ENCODE measurements at regions not wholly inside any gene's neighbourhood (a gene's known extent, or its start where the extent isn't known, plus 50 kb on each side); places are given as distances from the start of the nearest gene placed in this dataset.

DNA sequence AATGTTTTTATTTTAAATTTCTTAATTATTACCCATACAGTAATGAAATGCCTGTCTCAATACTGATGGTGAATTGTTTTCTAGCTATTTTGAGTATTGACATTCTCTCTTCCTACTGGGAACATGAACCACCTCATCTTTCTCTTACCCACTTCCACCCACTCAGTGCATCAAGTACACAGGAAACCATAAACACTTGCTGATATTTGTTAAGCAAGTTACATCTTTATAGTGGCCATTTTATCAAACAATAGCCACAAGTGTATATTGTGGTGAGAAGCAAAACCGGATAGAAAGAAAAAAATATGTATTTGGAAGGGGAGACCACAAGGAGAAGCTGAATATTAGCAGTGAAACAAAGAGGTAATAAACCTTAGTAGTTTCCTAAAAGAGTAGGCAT, 368.1 kb upstream of the HNRNPA3 start:
- H3K36me3 Mint-ChIP-seq (ENCODE audit: low read depth) = no peaks in the 10 kb centered on the region
- H3K4me1 Mint-ChIP-seq = peaks cover 17% of the 10 kb centered on the region
- H3K27ac Mint-ChIP-seq = no peak overlapping the region
- no peaks in the 10 kb centered on the region for H3K9me3 Mint-ChIP-seq
- TF ChIP-seq, protein P1, sequence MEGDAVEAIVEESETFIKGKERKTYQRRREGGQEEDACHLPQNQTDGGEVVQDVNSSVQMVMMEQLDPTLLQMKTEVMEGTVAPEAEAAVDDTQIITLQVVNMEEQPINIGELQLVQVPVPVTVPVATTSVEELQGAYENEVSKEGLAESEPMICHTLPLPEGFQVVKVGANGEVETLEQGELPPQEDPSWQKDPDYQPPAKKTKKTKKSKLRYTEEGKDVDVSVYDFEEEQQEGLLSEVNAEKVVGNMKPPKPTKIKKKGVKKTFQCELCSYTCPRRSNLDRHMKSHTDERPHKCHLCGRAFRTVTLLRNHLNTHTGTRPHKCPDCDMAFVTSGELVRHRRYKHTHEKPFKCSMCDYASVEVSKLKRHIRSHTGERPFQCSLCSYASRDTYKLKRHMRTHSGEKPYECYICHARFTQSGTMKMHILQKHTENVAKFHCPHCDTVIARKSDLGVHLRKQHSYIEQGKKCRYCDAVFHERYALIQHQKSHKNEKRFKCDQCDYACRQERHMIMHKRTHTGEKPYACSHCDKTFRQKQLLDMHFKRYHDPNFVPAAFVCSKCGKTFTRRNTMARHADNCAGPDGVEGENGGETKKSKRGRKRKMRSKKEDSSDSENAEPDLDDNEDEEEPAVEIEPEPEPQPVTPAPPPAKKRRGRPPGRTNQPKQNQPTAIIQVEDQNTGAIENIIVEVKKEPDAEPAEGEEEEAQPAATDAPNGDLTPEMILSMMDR (IDR thresholded peaks at IDR 0.05) = no peak
- H3K4me3 Mint-ChIP-seq = no peak overlapping the region
- no peaks in the 10 kb centered on the region for H3K27me3 Mint-ChIP-seq (ENCODE audit: low read depth, poor library complexity)
- no peak for DNase-seq

DNA sequence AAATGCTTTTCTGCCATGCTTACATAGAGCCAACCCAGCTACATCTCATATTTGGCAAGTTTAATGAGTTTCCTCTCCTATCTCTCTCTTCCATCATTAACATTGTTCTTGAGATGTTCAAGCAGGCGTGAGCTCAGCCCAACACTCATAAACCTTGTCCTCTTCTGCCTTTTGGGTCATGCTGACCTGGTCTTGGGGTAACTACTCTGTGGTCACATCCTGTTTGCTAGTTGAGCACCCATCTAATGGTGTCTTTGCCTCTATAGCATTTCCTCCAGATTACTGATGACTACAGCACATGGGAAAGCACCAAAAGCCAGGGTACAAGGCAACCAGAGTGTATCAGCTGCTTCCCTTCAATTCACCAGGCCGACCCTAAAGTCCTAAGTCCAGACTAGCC, 366.9 kb upstream of the HNRNPA3 start:
- H3K9me3 Mint-ChIP-seq = no peaks in the 10 kb centered on the region
- DNase-seq = no peak
- TF ChIP-seq, protein P1 (IDR thresholded peaks at IDR 0.05) = no peak
- H3K27me3 Mint-ChIP-seq (ENCODE audit: low read depth, poor library complexity) = no peaks in the 10 kb centered on the region
- peaks cover 21% of the 10 kb centered on the region for H3K4me1 Mint-ChIP-seq
- no peaks in the 10 kb centered on the region for H3K36me3 Mint-ChIP-seq (ENCODE audit: low read depth)
- no peak overlapping the region for H3K27ac Mint-ChIP-seq
- H3K4me3 Mint-ChIP-seq = no peak overlapping the region

DNA sequence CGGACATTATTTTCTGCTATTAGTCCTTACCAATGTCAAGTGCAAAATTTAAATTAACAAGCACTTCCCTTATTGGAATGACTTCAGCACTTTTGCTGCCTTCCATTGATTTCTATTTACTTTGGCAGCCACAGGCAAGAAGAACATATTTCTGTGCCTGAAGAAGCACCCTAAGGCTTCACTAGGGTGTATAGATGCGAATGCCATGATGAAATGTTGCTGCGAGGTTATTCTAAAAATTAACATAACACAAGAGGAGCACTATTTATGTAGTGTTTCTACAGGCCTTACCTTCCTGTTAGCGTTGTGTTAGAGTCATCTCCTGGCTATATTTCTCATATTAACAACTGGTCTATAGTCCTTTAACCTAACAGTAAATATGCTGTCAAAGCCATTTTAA, 365.0 kb upstream of the HNRNPA3 start:
- H3K36me3 Mint-ChIP-seq (ENCODE audit: low read depth) = no peaks in the 10 kb centered on the region
- no peak overlapping the region for H3K27ac Mint-ChIP-seq
- H3K27me3 Mint-ChIP-seq (ENCODE audit: low read depth, poor library complexity) = no peaks in the 10 kb centered on the region
- no peaks in the 10 kb centered on the region for H3K9me3 Mint-ChIP-seq
- DNase-seq = no peak
- TF ChIP-seq, protein P1 (IDR thresholded peaks at IDR 0.05) = no peak
- H3K4me1 Mint-ChIP-seq = peaks cover 37% of the 10 kb centered on the region
- H3K4me3 Mint-ChIP-seq = no peak overlapping the region

DNA sequence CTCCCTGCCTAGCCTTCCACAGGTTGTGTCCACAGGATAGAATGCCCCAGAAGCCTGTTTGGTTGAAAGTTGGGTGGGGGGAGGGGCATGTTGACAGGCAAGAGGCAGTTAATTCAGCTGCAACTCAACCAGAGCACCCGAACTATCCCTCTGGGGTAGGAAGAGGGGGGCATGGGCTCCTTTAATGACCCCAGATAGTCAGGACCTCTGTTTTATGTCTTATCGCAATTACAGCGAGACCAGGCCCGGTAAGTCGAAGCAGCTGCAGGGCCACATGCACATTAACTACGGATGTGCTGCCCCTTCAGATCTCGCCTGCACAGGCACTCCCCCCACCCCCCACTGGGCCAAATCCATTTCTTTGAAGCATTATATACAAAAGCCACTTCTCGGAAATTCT, 363.8 kb upstream of the HNRNPA3 start:
- Mint-ChIP-seq H3K9me3 (no peaks in the 10 kb centered on the region), H3K27ac (no peak overlapping the region), H3K4me3 (no peak overlapping the region), H3K36me3 (ENCODE audit: low read depth) (no peaks in the 10 kb centered on the region), H3K27me3 (ENCODE audit: low read depth, poor library complexity) (no peaks in the 10 kb centered on the region), H3K4me1 (peaks cover 45% of the 10 kb centered on the region)
- no peak for DNase-seq
- TF ChIP-seq, protein P1 (IDR thresholded peaks at IDR 0.05) = no peak

DNA sequence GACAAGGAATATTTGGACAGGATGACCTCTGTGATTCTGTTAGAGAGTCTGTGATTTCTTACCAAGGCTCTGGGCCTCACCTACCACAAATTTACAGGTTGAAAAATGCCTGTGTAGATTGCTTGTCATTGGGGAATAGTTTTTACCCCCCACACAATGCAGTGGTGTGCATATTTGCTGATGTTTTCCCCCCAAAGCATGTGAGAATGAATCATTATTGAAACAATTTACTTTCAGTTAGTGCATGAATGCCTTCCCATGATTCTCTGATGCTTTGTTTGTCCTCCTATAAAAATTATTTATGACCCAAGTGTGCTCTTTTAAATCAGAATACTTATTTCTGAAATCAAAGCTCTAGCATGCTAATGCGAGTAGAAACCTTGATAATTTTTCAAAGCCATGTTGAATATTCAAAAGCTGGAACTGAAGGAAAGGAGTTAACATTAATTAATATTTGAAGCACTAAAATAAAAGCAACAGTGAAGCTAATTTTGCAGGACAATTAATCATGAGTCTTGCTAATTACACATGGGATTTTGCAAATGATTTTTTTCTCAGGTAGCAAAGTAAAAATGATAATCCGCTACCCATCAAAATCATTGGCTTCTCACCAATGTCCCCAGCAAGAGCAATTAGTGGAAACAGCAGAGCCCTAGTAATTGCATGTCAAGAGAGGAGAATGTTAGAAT, 361.2 kb upstream of the HNRNPA3 start:
- no peak for DNase-seq
- no peak overlapping the region for H3K27ac Mint-ChIP-seq
- H3K9me3 Mint-ChIP-seq = no peaks in the 10 kb centered on the region
- H3K4me1 Mint-ChIP-seq = peaks cover 60% of the 10 kb centered on the region
- no peaks in the 10 kb centered on the region for H3K36me3 Mint-ChIP-seq (ENCODE audit: low read depth)
- H3K27me3 Mint-ChIP-seq (ENCODE audit: low read depth, poor library complexity) = no peaks in the 10 kb centered on the region
- H3K4me3 Mint-ChIP-seq = no peak overlapping the region
- TF ChIP-seq, protein P1 (IDR thresholded peaks at IDR 0.05) = no peak

DNA sequence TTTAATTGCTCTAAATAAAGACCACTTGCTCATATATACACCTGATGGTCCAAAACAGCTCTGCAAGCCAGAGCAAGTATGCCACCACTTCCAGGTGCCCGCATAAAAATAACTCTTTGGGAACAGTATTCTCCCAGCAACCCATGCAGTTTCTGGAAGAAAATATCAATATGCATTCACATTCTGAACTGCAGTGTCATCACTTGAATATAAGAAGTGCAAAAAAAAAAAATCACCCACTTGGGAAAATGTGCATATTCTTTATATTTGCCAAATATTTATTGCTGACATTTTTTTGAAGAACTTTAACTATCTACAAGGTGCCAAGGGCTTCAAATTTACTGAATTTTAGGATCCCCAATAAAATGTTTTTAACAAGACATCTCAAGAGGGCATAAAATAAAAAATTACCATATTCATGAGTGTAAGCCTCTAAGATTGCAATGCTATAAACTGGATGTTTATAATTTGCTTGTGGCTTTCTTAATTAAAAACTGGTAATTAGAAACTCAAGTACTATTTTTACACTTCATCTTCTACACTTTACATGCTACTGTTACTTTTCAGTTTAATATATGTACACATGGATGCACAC, 360.6 kb upstream of the HNRNPA3 start:
- Mint-ChIP-seq H3K27ac (no peak overlapping the region), H3K4me1 (peaks cover 65% of the 10 kb centered on the region), H3K4me3 (no peak overlapping the region), H3K9me3 (no peaks in the 10 kb centered on the region), H3K36me3 (ENCODE audit: low read depth) (no peaks in the 10 kb centered on the region), H3K27me3 (ENCODE audit: low read depth, poor library complexity) (no peaks in the 10 kb centered on the region)
- DNase-seq = no peak
- TF ChIP-seq, protein P1 (IDR thresholded peaks at IDR 0.05) = no peak
